GM12891 (cell line): ENCODE measurements at regions not wholly inside any gene's neighbourhood (a gene's known extent, or its start where the extent isn't known, plus 50 kb on each side); places are given as distances from the start of the nearest gene placed in this dataset.

Experiments
- POLR2A ChIP-seq: IDR thresholded peaks from 2 replicates; pipeline ENCODE4 v1.6.1; 2011; ENCODE audit warnings: low read depth, low read length, control low read depth
- SPI1 ChIP-seq: IDR thresholded peaks from 2 replicates; pipeline ENCODE4 v1.6.1; 2011; ENCODE audit warnings: low read depth, low read length, control low read depth

- no peak for TF ChIP-seq POLR2A
- no peak for TF ChIP-seq SPI1
These were observed 195.7 kb downstream of the CENPW start for GRCh38 chr6:126535595-126535994.
